ENCODE measurements at regions not wholly inside any gene's neighbourhood (a gene's known extent, or its start where the extent isn't known, plus 50 kb on each side); places are given as distances from the start of the nearest gene placed in this dataset.
"Not testable (repeated sequence)": the region's sequence is repeated elsewhere in the genome, so short reads cannot be mapped to it uniquely, and the experiment has no call there.

DNA sequence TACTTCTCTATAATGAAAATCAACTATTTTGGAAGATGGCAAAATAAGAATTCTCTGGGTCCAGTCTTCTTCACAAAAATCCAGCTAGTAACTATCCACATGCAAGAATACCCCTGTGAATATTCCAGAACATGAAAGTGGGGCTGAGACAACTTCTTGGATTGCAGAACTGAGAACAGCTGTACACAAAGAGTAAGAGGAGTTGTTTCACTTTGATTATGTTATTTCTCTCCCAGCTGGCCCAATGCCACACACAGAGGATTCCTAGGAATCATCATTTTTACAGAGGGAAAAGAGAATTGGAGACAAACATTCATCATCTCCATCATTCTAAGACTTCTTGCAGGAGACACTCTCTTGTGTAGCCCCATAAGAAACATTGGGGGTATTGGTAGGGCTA is 782.2 kb upstream of the LCORL start:
- no peak for DNase-seq

DNA sequence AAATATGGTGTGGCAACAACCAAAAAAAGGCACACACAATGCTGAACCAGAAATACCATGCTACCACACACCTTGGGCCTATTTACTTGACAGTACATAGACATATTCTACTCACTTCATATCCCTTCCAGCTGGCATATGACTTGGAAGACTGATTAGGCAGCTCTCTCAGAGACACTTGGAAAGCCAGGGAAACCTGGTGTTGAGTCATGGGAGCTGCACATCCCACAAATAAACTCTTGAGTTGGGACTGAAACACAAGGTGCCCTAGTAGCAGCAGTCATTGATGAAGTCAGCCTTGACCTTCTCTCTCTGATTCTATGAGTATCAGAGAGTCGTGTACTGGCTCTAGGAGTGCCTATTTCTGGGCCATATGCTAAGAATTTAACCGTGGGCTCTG is 776.6 kb upstream of the LCORL start:
- no peak for DNase-seq

DNA sequence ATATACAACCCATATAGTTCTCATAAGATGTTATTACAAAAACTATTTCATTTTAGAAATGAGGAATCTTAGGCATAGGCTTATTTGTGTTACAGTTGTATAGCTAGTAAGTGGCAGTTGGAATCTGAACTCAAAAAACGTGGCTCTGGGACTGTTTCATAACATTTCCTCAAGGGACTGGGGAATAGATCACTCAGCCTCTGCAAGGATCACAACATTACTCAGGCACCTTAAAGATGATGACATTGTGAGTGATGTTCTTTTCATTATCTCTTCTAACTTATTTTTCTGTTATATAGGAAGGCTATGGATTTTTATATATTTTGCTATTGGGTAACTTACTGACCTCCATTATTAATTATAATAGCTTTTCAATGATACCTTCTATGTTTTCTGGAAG is 774.2 kb upstream of the LCORL start:
- DNase-seq = no peak

DNA sequence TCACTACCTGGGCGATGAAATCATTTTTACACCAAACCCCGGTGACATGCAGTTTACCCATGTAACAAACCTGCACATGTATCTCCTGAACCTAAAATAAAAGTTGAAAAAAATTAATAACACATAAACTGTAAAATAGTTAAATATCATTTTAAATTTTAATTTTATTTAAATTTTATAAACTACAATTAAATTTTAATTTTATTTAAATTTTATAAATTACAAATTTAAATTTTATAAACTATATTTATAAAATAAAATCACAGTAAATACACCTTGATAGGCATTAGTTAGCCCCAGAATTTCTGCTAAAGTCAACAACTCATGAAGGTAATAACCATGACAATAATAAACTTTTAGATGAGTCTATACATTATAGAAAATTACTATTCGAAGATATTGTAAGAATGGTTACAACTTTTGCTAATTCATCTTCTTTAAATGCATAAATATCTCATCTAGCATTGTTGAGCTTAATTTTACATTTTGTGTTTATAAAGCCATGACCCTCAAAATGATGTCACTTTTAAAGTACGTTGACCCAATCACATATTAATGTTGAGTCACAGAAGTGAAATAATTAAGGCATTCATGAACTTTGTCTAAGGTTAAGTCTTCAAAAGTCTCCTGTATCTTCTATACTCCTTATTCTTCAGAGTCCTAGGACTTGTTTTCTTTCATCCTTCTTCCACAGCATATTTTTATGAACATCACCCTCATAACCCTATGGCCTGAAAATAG is 755.8 kb upstream of the LCORL start:
- DNase-seq = no peak

DNA sequence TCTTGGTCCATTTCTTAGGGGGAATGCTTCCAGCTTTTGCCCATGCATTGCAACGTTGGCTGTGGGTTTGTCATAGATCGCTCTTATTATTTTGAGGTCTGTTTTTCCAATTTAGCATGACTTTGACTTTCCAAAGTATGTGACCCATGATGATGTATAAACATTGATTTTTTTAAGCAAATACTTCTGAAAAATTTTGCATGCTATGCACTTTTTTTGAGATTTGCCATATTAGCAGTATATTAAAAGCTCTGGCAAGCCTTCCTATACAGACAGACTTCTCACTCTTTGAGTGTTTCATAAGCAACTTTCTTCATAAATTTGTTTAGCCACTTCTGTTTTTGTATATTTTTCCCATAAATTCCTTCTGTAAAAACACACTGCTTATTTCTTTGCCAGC is 746.4 kb upstream of the LCORL start:
- no peak for DNase-seq

DNA sequence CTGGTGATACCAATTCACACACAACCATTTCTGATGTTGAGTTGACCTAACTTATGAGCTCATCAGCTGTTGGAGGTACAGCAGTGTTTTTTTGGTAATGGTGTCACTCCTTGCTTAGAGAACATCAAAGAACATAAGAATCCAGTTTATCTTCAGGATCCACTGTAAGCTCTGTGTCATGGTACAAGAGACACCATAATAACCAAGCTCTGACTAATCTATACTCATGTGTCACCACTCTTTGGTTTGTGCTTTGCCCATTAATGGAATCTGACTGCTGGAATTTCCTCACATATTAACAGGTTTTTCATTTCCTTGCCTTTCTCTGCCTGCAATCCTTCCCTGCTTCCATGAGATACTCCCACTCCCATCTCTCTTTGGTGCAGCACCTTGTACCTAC is 735.1 kb upstream of the LCORL start:
- no peak for DNase-seq

DNA sequence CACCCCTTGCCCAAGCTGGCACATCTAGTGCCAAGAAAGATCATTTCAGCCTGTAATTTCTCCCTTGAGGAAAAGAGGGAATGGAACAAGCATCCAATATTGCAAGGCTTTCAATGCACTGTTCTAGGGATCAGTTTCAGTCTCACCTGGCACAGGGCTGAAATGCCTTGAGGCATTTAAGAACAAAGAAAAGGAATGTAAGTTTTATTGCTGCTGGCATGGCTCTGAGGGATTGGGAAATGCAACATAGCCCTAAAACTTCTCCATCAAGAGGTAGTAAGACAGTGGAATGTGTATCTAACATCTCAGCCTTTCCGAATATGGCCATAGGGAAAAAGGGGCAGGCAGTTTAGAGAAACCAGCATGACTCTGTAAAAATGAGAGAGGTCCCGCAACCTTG is 732.6 kb upstream of the LCORL start:
- no peak for DNase-seq

DNA sequence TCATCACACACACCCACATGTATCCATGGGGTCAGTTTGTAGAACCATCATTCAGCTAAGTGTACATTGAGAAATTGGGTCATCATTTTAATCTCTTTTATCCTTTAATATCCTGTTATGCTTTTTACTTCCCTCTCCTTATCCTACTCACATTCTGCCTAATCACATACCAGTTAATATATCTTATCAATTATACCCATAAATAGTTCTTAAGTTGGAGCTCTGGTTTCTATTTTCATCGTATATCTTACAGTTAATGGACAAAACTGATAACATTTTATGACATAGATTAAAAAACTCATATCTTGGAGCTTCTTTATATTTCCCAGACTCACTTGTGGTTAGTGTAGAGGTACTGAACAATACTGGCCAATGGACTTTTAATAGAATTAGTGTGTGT is 729.5 kb upstream of the LCORL start:
- DNase-seq = no peak

DNA sequence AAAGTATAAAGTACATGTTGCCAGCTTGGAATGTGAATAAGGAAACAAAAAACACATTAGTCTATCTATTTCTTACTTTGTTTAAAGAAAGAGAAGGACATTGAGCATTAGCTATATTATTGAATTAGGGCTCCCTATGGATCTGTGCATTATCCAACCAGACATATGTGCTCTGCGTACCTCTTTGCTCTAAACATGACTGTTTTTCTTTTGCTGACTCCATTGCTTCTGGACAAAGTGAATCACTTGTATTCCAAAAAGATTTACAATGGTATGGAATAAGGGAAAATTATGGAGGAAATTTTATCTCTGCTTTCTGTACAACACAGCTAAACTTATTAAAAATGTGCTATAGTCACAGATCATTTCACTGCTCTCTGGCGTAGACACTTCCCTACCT is 727.8 kb upstream of the LCORL start:
- no peak for DNase-seq

DNA sequence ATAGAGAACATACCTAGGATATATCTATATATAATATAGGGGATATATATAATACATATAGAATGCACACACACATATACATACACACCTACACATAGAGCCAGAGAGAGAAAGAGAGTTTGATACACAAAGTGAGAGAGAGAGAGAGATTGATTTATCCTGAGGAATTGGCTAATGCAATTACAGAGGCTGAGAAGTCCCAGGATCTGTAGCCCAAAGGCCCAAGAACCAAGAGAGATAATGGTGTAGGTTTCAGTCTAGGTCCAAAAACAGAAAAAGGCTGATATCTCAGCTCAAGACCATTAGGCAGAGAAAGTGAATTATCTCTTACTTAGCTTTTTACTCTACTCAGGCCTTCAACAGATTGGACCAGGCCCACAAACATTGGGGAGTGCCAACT is 715.0 kb upstream of the LCORL start:
- no peak for DNase-seq

DNA sequence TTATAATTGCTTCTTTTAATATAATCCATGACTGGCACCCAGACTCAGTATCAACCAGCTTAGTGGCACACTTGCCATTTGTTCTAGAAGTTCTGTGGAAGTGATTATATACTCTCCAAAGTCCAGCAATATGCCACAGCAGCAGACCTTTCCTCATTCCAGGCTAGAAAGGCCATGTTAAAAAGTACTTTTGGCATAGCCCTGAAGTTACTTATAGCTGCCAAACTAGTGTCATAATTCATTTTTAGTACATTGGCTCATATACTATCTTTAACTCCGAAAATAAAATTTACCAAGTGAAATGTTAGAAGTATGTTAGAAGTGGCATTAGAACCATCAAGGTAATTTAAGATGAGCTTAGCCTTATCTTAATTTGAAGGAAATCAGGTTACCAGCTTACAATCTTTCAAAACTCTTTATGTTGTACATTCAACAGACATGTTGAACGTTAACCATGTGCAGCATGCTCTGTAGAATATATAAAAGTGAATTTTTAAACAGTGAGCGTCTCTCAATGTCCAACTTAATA is 714.2 kb upstream of the LCORL start:
- no peak for DNase-seq

DNA sequence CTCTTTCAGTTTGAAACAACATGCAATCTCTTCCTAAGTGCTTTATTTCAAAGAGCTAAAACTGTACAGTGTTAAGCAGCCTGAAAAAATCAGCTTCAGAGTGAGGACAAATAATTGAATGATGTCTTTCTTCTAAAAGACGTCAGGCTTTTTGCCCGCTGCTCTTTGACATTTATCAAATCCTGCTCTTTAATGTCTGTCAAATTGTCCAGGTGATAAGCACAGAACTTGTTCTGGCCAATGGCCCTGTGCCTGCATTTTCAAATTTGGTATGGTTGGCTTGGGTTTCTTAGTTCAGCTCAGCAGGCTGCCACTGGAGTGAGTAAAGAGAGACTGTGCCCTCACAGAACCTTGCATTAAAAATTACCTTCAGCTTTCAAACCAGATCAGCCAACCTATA is 712.9 kb upstream of the LCORL start:
- DNase-seq = no peak

DNA sequence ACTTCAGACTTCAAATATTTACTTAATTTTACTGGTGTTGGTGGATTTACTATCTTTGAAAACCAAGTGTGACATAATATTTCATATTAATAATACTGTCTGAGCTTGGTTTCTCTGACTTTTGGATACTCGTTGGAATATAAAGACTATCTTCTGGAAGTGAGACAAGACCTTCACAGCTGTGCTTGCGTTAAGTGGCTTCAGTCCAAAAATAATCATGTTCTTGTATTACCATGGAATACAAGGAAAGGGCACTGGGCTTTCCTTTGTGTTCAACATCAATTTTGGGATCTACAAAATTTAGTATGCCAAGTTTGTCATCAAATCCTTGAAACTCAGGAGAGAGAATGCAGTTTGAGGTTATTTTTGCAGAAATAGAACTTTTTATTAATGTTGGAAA is 712.4 kb upstream of the LCORL start:
- no peak for DNase-seq

DNA sequence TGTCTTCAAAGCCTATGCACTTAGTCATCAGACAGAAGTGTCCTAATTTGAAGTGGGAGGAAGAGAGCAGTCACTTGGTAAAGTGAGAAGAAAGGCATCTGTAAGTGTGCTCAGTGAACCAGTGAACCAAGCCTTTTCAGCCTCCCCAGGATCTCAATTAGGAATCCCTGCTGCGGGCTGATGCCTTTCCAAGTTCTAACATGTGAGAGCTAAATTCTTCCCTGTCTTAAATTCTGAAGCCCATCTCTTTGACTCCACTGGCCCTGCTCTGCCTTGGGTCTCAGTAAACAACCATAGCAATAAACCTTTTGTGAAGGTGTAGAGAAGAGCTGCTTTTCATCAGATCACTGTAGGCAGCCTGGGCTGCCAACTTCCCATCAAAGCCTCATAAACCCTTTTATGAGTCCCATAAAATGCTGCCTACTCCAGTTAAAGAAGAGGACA is 701.2 kb upstream of the LCORL start:
- DNase-seq = no peak

DNA sequence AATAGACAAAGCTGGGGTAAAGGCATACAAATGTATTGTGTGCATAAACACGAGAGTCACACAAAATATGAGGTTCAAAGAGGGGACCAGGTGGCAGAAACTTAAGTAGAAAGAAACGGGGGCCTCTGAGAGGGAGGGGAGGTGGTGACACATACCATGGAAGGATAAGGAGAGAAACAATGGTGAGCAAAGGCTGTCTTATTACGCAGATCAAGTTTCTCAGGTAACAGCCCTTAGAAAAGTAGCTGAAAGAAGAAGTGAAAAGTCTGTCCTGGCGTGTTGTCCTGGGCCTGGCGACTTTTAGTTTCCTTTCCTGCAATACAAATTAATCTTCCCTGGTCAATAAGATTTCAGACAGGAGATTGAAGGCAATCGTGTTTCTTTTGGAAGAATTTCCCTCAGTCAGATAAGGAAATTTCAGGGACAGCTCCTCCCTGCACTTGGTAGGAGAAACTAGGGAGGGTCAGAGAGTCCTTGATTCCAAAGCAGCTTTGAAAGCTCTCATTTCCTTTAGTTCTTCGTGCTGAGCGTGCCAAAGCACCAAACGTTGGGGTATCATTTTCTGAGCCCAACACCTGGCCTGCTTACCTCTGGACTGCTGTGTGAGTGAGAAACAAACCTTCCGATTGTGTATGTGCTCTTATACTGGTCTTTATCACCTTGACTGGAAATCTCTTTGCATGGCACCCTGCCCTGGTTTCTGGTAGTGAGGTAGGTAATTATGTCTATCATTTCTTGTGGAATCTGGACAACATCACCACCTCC is 676.7 kb upstream of the LCORL start:
- DNase-seq = no peak

DNA sequence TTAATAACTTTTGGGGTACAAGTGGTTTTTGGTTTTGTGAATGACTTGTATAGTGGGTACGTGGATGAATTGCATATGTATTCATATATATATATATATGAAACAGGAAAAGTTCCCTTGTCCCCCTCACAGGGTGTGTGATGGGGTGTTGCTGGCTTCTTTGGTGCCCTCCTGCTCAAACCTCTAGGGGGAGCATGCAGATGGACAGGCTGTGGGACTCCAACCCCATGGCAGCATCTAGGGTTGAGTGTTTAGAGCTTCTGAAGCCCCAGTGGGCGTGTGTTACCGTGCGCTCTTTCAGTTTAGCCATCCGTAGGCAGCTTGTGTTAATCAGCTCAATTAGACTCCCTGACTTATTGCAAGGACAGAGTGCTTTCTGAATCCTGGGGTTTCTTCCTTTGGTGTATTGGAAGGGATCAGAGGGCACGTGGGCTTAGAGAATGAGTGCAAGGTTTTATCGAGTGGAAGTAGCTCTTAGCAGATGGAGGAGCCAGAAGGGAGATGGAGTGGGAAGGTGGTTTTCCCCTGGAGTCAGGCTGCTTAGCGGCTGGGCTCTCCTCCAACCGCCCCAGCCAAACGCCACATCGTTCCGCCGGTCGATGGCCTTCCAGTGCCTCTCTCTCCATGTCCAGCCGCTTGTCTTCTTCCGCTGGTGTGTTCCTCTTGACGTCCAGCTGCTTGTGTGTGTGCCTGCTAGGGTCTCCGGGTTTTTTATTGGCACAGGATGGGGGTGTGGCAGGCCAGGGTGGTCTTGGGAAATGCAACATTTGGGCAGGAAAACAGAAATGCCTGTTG is 674.4 kb upstream of the LCORL start:
- no peak for DNase-seq

DNA sequence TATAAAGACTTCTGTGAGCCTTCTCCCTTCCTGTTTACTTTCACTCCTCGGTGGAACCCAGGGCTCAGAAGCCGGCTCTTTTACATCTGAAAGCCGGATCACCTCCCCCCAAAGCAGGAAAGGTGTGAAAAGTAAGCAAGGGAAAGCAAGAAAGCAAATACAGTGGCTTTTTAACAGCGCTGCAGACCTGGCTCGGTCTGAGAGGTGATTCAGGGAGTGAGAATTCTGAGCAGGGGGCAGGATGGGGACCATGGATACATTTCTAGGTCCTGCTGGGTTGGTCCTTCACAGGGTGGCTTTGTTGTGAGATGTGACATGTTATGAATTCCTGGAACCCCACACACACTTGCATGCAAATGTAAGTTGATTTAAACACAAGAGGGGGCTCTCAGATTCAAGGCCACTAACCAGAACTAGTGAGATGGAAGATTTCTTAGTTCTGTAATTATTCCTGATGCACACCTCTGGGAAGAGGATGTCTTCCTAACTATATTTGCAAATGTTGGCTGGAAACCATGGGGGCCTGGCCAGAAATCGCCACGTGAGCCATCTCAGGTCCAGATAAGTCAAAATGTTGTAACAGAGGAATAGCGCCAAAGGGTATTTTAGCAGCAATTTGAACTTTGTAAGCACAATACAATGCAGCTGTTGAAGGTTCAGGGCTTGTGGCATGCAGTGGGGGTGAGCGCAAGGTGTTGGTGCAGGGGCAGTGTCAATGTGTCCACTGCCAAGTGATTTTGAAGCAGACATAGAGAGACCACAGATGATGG is 670.1 kb upstream of the LCORL start:
- DNase-seq = no peak

DNA sequence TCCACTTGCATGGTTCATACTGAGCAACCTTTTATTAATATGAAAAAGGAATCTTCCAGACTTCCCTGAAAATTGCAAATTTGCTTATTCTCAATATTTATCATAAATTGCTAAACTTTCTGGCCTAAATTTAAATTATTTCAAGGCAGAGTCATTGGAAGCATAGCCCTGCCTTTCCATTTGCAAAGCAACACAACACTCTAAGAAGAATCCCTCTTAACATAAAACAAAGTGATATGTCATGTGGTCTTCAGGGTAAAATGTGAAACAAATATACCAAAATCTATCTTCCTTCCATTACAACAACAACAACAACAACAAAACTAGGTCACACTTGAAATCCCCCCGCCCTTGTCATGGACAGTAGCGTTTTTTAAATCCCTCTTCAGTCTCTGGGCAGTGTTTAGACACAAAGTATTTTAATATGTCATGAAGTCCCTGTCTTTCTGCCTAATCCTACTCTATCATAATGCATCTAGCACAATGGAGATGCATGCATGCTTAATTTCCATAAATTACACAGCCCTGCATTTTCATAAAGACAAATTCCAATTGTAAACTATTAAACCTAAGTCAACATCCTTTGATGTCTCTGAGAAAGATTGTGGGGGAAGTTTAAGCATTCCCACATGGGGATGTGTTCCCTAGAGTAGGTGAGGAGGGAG is 668.9 kb upstream of the LCORL start:
- no peak for DNase-seq

DNA sequence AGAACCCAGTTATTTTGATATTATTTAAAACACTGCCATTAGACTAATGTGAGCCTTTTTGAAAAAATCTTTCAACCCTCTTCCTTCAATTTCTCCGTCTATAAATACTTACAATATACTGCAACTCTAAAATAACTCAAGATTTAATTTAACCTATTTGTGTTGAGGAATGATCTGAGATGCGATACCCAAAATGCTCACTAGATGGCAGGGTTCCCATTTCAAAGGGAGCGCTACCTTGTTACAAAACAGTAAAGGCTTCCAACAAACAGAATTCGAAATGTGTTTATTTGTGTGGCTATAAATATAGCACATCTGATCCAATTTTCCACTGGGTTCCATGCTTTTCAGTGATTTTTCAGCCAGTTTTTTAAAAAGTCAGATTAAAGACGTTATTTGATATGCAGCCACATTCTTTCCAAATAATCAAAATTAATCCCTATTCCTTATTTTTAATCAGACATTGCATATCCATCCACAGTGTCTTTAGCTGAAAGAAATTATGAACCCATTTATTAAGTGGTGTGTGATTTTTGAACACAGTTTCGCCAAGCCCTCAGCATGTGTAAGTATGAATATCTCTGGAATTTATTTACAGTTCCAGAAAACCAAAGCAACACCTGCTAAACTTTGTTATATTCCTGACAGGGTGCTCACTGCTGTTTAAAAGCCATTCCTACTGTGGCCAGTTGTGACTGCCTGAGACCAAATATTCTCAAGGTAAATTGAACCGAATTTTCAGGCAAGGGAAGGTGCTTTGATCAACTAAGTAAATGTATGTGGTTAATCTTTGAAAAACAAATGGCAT is 668.0 kb upstream of the LCORL start:
- no peak for DNase-seq

DNA sequence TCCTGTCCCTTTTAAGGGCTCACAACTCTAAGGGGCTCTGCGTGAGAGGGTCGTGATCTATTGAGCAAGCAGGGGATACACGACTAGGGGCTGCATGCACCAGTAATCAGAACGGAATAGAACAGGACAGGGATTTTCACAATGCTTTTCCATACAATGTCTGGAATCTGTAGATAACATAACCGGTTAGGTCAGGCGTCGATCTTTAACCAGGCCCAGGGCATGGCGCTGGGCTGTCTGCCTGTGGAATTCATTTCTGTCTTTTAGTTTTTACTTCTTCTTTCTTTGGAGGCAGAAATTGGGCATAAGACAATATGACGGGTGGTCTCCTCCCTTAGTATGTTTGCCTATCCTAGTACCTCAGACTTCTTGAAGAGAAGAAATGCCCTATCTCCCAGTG is 666.8 kb upstream of the LCORL start:
- not testable (repeated sequence) for DNase-seq

DNA sequence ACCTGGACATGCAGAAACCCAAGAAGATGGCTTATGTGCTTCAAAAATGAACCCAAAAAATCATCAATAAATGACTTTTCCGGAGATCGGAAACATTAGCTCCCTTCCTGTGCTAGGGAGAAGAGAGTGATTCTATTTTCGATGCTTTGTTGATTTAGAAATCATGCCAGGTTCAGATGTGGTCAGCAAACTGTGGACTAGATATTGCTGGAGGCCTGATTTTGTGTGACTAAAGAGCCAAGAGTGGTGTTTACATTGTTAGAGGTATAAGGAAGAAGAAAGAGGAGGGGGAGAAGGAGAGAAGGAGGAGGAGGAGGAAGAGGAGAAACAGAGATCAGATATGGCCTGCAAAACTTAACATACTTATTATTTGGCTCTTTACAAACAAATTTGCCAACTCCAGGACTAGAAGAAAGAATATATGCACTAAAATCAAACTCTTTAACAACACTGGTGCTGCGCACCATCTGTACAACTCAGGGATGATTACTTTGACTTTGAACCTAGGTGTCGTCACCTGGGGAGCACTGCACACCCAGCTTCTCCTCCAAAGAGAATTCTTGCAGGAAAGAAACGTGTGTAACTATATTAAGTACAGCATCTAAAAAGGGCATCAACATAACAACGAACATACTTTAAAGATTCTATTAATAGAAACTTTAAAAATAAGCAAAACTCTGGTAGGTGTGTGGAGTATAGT is 664.9 kb upstream of the LCORL start:
- DNase-seq = no peak

All from NCI-H510A (cell line).